ENCODE measurements at regions not wholly inside any gene's neighbourhood (a gene's known extent, or its start where the extent isn't known, plus 50 kb on each side); places are given as distances from the start of the nearest gene placed in this dataset.

- H2AK9ac ChIP-seq (replicated peaks; ENCODE audit: low read depth, low read length, poor library complexity): no peak overlapping the region
- H3K4me2 ChIP-seq (ENCODE audit: low read depth, low read length): no peak overlapping the region
- intact Hi-C loops (cut with micrococcal nuclease) (no loop called here), in situ Hi-C loops (cut with MboI; ENCODE audit: low sequenced_read_pairs) (no loop called here), dilution Hi-C loops (cut with HindIII; ENCODE audit: low sequenced_read_pairs, unreplicated experiment) (no loop called here)
- DNase-seq (no peak), ATAC-seq (ENCODE audit: low read depth) (no peak)
- WGBS, 2 experiments (ENCODE audit: extremely low coverage in 2 of 2, insufficient read length in 1 of 2): no CpG with 5 or more reads among the region's 1 CpG
- H3K23ac ChIP-seq (ENCODE audit: low read depth, low read length): no peak overlapping the region
- no peak overlapping the region for H3K9ac ChIP-seq (ENCODE audit: low read depth, low read length)
- no peak overlapping the region for H2BK20ac ChIP-seq (ENCODE audit: low read depth, low read length)
- POLR2A ChIA-PET (ENCODE audit: unreplicated experiment): no interaction called here
- H3K14ac ChIP-seq (replicated peaks; ENCODE audit: low read depth, low read length): no peak overlapping the region
- no peak overlapping the region for H2AK5ac ChIP-seq (ENCODE audit: low read depth, low read length)
- no peak overlapping the region for H3K27ac ChIP-seq (ENCODE audit: insufficient read depth, low read length)
- no peaks in the 10 kb centered on the region for H4K20me1 ChIP-seq (ENCODE audit: insufficient read depth, low read length)
- no peaks in the 10 kb centered on the region for H3K36me3 ChIP-seq (ENCODE audit: control insufficient read depth, insufficient read depth, low read length)
- no peak overlapping the region for H2BK5ac ChIP-seq (ENCODE audit: low read depth, low read length, poor library complexity, severe bottlenecking)
- H3K4ac ChIP-seq (ENCODE audit: low read depth, low read length): no peak overlapping the region
- H2BK120ac ChIP-seq (ENCODE audit: low read depth, low read length): no peak overlapping the region
- no peaks in the 10 kb centered on the region for H3K27me3 ChIP-seq (ENCODE audit: control insufficient read depth, insufficient read depth, low read length)
- H3K9me3 ChIP-seq (ENCODE audit: control insufficient read depth, insufficient read depth, low read length): peaks cover 2% of the 10 kb centered on the region
- no peak overlapping the region for H4K91ac ChIP-seq (ENCODE audit: insufficient read depth, low read depth, low read length)
- H4K8ac ChIP-seq (ENCODE audit: low read depth in 2 of 2, low read length in 2 of 2): no peak overlapping the region
- H3K4me3 ChIP-seq (ENCODE audit: insufficient read depth, low read depth, low read length): no peak overlapping the region
- no peak overlapping the region for H2BK15ac ChIP-seq (ENCODE audit: low read depth, low read length)
- CTCF ChIA-PET: interaction anchor here (0.7 kb wide), 1 partner anchor 94 kb away, joined by 5 read pairs; no protein-coding TSS in a partner anchor
- no TSS peak for BruUV-seq (replicated peaks)
- H3K18ac ChIP-seq (ENCODE audit: low read depth, low read length): no peak overlapping the region
- H3K4me1 ChIP-seq (ENCODE audit: control insufficient read depth, insufficient read depth, low read length): no peaks in the 10 kb centered on the region
- no peak for TF ChIP-seq USF2 (IDR thresholded peaks at IDR 0.05; ENCODE audit: low read depth, low read length)
- TF ChIP-seq NFE2L2 (IDR thresholded peaks at IDR 0.05; ENCODE audit: low read depth, low read length): no peak
- TF ChIP-seq CTCF (conservative IDR thresholded peaks at IDR 0.05; ENCODE audit: low read depth, low read length): no peak
- H4K5ac ChIP-seq (ENCODE audit: low read depth, low read length): no peak overlapping the region
- H3K9me1 ChIP-seq (ENCODE audit: insufficient read depth, low read length): no peaks in the 10 kb centered on the region
- no peak overlapping the region for H2AFZ ChIP-seq (replicated peaks; ENCODE audit: low read length, poor library complexity)
- no peak overlapping the region for H3K56ac ChIP-seq (ENCODE audit: extremely low read depth, insufficient read depth, low read length)
- H3K79me1 ChIP-seq (ENCODE audit: low read depth in 1 of 2, low read length in 2 of 2): no peaks in the 10 kb centered on the region
Observed at GRCh38 chr4:97412331-97412730, 730.9 kb downstream of the STPG2 start.
